ENCODE measurements at regions not wholly inside any gene's neighbourhood (a gene's known extent, or its start where the extent isn't known, plus 50 kb on each side); places are given as distances from the start of the nearest gene placed in this dataset.

DNA sequence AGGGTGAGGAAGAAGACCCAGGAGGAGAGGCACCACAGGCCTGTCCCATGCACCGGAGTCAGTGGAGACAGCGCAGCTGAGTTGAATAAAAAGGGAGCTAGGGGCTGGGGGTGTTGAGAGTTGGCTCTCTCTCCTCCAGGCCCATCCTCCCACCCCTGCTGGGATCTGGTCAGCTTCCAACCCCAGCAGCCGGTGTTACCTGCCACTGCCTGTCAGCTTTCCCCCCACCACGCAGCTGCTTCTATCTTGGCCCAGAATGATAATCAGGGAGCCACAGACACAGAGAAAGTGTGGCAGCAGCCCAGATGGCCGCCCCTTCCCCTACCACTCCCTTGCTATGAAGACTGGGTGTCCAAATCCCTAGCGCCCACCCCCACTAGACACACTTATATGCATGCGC, 120.6 kb upstream of the RPL38 start:
- TF ChIP-seq YY1 (IDR thresholded peaks at IDR 0.05; ENCODE audit: extremely low read depth, insufficient replicate concordance, low read depth, low read length) (no peak), CEBPB (IDR thresholded peaks at IDR 0.05; ENCODE audit: low read depth) (no peak), CTCF (IDR thresholded peaks at IDR 0.05 in 2 of 3, conservative IDR thresholded peaks at IDR 0.05 in 1 of 3; ENCODE audit: borderline replicate concordance in 1 of 3, insufficient read depth in 1 of 3, low read depth in 2 of 3, low read length in 2 of 3) (no peak), RAD21 (IDR thresholded peaks at IDR 0.05; ENCODE audit: low read depth) (no peak), EZH2 (IDR thresholded peaks at IDR 0.05) (no peak), POLR2A (IDR thresholded peaks at IDR 0.05; ENCODE audit: borderline replicate concordance, extremely low read depth, insufficient read depth, insufficient read length) (no peak), POLR2AphosphoS5 (IDR thresholded peaks at IDR 0.05; ENCODE audit: low read depth, low read length) (no peak)

All from HCT116 (cell line).